Activated T-helper 2 cell treated with anti-CD3 and anti-CD28 coated beads, Interferon-gamma antibody, Interleukin-2, Interleukin-4, amounts not matched to agents 10 μg/mL and 5 μg/mL and 100 μg/mL, durations not matched to agents 14 hours and 24 hours and 36 hours (primary cell): ENCODE measurements at regions not wholly inside any gene's neighbourhood (a gene's known extent, or its start where the extent isn't known, plus 50 kb on each side); places are given as distances from the start of the nearest gene placed in this dataset.
"Not testable (repeated sequence)": the region's sequence is repeated elsewhere in the genome, so short reads cannot be mapped to it uniquely, and the experiment has no call there.

Source experiments
- DNase-seq: peaks from one replicate; pipeline ENCODE4 v3.0.0; 2021; ENCODE audit warnings: low spot score
- H3K27ac Mint-ChIP-seq: one replicate; pipeline ENCODE4 v1.8.0; 2021; ENCODE audit warnings: mixed read lengths
- H3K27me3 Mint-ChIP-seq: one replicate; pipeline ENCODE4 v1.8.0; 2021; ENCODE audit warnings: low read depth, mixed read lengths
- H3K36me3 Mint-ChIP-seq: one replicate; pipeline ENCODE4 v1.8.0; 2021; ENCODE audit warnings: low read depth, mixed read lengths
- H3K4me1 Mint-ChIP-seq: one replicate; pipeline ENCODE4 v1.8.0; 2021; ENCODE audit warnings: low read depth, mixed read lengths
- H3K4me3 Mint-ChIP-seq: one replicate; pipeline ENCODE4 v1.8.0; 2021; ENCODE audit warnings: low read depth, mild to moderate bottlenecking, moderate library complexity, mixed read lengths
- H3K9me3 Mint-ChIP-seq: one replicate; pipeline ENCODE4 v1.8.0; 2021; ENCODE audit warnings: mixed read lengths
- intact Hi-C: fragments of 100-400 bp; cut with micrococcal nuclease; formaldehyde crosslinking; loops from one replicate; pipeline ENCODE4 v1.15.1; 2023

- Mint-ChIP-seq H3K27me3 (peaks cover 3% of the 10 kb centered on the region), H3K9me3 (no peaks in the 10 kb centered on the region), H3K27ac (no peak overlapping the region), H3K4me3 (no peak overlapping the region), H3K36me3 (no peaks in the 10 kb centered on the region), H3K4me1 (no peaks in the 10 kb centered on the region)
- DNase-seq: no peak
- intact Hi-C loops: no loop called here
Measured at GRCh38 chr13:21868823-21869222, 197.9 kb downstream of the FGF9 start.

- no peaks in the 10 kb centered on the region for H3K36me3 Mint-ChIP-seq
- intact Hi-C loops: no loop called here
Measured at GRCh38 chr13:21871382-21871781, 200.5 kb downstream of the FGF9 start.

GRCh38 chr13:21871919-21872318, 201.0 kb downstream of the FGF9 start:
- H3K4me3 Mint-ChIP-seq: no peak overlapping the region

More at GRCh38 chr13:21871382-21871781, 200.5 kb downstream of the FGF9 start:
- Mint-ChIP-seq H3K4me3 (no peak overlapping the region), H3K27me3 (peaks cover 3% of the 10 kb centered on the region), H3K9me3 (no peaks in the 10 kb centered on the region), H3K4me1 (no peaks in the 10 kb centered on the region), H3K27ac (no peak overlapping the region)
- no peak for DNase-seq

GRCh38 chr13:21872795-21873194, 201.9 kb downstream of the FGF9 start:
- Mint-ChIP-seq H3K9me3 (no peaks in the 10 kb centered on the region), H3K27ac (no peak overlapping the region), H3K4me1 (no peaks in the 10 kb centered on the region), H3K4me3 (no peak overlapping the region), H3K36me3 (no peaks in the 10 kb centered on the region), H3K27me3 (peaks cover 3% of the 10 kb centered on the region)
- intact Hi-C loops: no loop called here
- no peak for DNase-seq

More at GRCh38 chr13:21871919-21872318, 201.0 kb downstream of the FGF9 start:
- no peaks in the 10 kb centered on the region for H3K9me3 Mint-ChIP-seq
- intact Hi-C loops: no loop called here
- DNase-seq: no peak
- no peaks in the 10 kb centered on the region for H3K4me1 Mint-ChIP-seq
- no peaks in the 10 kb centered on the region for H3K36me3 Mint-ChIP-seq
- peaks cover 3% of the 10 kb centered on the region for H3K27me3 Mint-ChIP-seq
- no peak overlapping the region for H3K27ac Mint-ChIP-seq

- H3K36me3 Mint-ChIP-seq: no peaks in the 10 kb centered on the region
- no peaks in the 10 kb centered on the region for H3K9me3 Mint-ChIP-seq
- DNase-seq: no peak
- no peak overlapping the region for H3K4me3 Mint-ChIP-seq
- H3K27me3 Mint-ChIP-seq: no peaks in the 10 kb centered on the region
- intact Hi-C loops: no loop called here
- no peak overlapping the region for H3K27ac Mint-ChIP-seq
- no peaks in the 10 kb centered on the region for H3K4me1 Mint-ChIP-seq
Measured at GRCh38 chr13:21875116-21875515, 204.2 kb downstream of the FGF9 start.

GRCh38 chr13:21879263-21879914, 208.5 kb downstream of the FGF9 start:
- H3K27me3 Mint-ChIP-seq: no peaks in the 10 kb centered on the region
- H3K4me1 Mint-ChIP-seq: no peaks in the 10 kb centered on the region
- no peak overlapping the region for H3K27ac Mint-ChIP-seq
- intact Hi-C loops: no loop called here
- DNase-seq: no peak
- H3K4me3 Mint-ChIP-seq: no peak overlapping the region
- H3K36me3 Mint-ChIP-seq: no peaks in the 10 kb centered on the region
- no peaks in the 10 kb centered on the region for H3K9me3 Mint-ChIP-seq

GRCh38 chr13:21882766-21883165, 211.9 kb downstream of the FGF9 start:
- Mint-ChIP-seq H3K4me1 (no peaks in the 10 kb centered on the region), H3K27ac (no peak overlapping the region), H3K4me3 (no peak overlapping the region), H3K9me3 (no peaks in the 10 kb centered on the region), H3K36me3 (no peaks in the 10 kb centered on the region), H3K27me3 (no peaks in the 10 kb centered on the region)
- no peak for DNase-seq
- intact Hi-C loops: no loop called here

GRCh38 chr13:21883713-21884112, 212.8 kb downstream of the FGF9 start:
- intact Hi-C loops: no loop called here
- no peak overlapping the region for H3K27ac Mint-ChIP-seq
- H3K27me3 Mint-ChIP-seq: no peaks in the 10 kb centered on the region
- H3K36me3 Mint-ChIP-seq: no peaks in the 10 kb centered on the region
- H3K4me1 Mint-ChIP-seq: no peaks in the 10 kb centered on the region
- DNase-seq: no peak
- H3K4me3 Mint-ChIP-seq: no peak overlapping the region
- H3K9me3 Mint-ChIP-seq: no peaks in the 10 kb centered on the region

- no peaks in the 10 kb centered on the region for H3K27me3 Mint-ChIP-seq
- no peaks in the 10 kb centered on the region for H3K4me1 Mint-ChIP-seq
- no peaks in the 10 kb centered on the region for H3K36me3 Mint-ChIP-seq
- no peaks in the 10 kb centered on the region for H3K9me3 Mint-ChIP-seq
- intact Hi-C loops: no loop called here
- no peak overlapping the region for H3K4me3 Mint-ChIP-seq
- no peak for DNase-seq
- no peak overlapping the region for H3K27ac Mint-ChIP-seq
Measured at GRCh38 chr13:21884299-21884909, 213.5 kb downstream of the FGF9 start.

- no peak for DNase-seq
- no peaks in the 10 kb centered on the region for H3K4me1 Mint-ChIP-seq
- no peak overlapping the region for H3K27ac Mint-ChIP-seq
- H3K9me3 Mint-ChIP-seq: no peaks in the 10 kb centered on the region
- H3K4me3 Mint-ChIP-seq: no peak overlapping the region
- no peaks in the 10 kb centered on the region for H3K36me3 Mint-ChIP-seq
- no peaks in the 10 kb centered on the region for H3K27me3 Mint-ChIP-seq
- intact Hi-C loops: no loop called here
Measured at GRCh38 chr13:21884965-21885567, 214.2 kb downstream of the FGF9 start.

GRCh38 chr13:21885714-21886224, 214.9 kb downstream of the FGF9 start:
- Mint-ChIP-seq H3K27ac (no peak overlapping the region), H3K4me3 (no peak overlapping the region), H3K36me3 (no peaks in the 10 kb centered on the region), H3K27me3 (no peaks in the 10 kb centered on the region), H3K9me3 (no peaks in the 10 kb centered on the region), H3K4me1 (no peaks in the 10 kb centered on the region)
- intact Hi-C loops: no loop called here
- no peak for DNase-seq

- Mint-ChIP-seq H3K4me1 (no peaks in the 10 kb centered on the region), H3K9me3 (no peaks in the 10 kb centered on the region), H3K36me3 (no peaks in the 10 kb centered on the region), H3K27me3 (no peaks in the 10 kb centered on the region), H3K27ac (no peak overlapping the region), H3K4me3 (no peak overlapping the region)
- DNase-seq: no peak
- intact Hi-C loops: no loop called here
Measured at GRCh38 chr13:21889651-21890050, 218.8 kb downstream of the FGF9 start.

GRCh38 chr13:21890220-21890619, 219.3 kb downstream of the FGF9 start:
- H3K4me3 Mint-ChIP-seq, H3K27ac Mint-ChIP-seq, H3K27me3 Mint-ChIP-seq, H3K4me1 Mint-ChIP-seq, intact Hi-C loops, DNase-seq, H3K9me3 Mint-ChIP-seq, H3K36me3 Mint-ChIP-seq: not testable (repeated sequence)
